PC-9 (cell line): ENCODE measurements at regions not wholly inside any gene's neighbourhood (a gene's known extent, or its start where the extent isn't known, plus 50 kb on each side); places are given as distances from the start of the nearest gene placed in this dataset.

Experiments
- EZH2 ChIP-seq: fragments of 200-600 bp; sonication (generic); IDR thresholded peaks from 2 replicates; pipeline ENCODE4 v1.8.0; 2017; ENCODE audit warnings: antibody characterized with exemption, low read depth
- TF ChIP-seq, protein P1 (sequence below): fragments of 200-600 bp; sonication (generic); conservative IDR thresholded peaks from 2 replicates; pipeline ENCODE4 v1.6.1; 2017; ENCODE audit warnings: mixed run types, antibody characterized with exemption, mild to moderate bottlenecking, moderate library complexity

DNA sequence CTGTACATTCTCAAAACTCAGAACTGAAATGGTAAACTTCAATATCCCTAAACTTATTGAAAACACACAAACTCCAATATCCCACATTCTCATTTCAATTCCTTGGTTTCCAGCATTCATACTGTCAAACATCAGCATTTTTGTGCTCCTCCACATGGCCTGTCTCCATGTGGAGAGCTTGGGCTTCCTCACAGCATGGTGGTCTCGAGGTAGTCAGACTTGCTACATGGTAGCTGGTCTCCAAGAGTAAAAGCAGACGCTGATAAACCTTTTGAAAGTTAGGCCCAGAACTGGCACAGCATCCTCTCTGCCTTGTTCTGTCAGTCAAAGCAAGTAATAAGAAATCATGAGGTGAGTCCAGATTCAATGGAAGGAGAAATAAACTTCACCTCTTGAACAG lies 70.5 kb downstream of the VCPKMT start:
- TF ChIP-seq, protein P1, sequence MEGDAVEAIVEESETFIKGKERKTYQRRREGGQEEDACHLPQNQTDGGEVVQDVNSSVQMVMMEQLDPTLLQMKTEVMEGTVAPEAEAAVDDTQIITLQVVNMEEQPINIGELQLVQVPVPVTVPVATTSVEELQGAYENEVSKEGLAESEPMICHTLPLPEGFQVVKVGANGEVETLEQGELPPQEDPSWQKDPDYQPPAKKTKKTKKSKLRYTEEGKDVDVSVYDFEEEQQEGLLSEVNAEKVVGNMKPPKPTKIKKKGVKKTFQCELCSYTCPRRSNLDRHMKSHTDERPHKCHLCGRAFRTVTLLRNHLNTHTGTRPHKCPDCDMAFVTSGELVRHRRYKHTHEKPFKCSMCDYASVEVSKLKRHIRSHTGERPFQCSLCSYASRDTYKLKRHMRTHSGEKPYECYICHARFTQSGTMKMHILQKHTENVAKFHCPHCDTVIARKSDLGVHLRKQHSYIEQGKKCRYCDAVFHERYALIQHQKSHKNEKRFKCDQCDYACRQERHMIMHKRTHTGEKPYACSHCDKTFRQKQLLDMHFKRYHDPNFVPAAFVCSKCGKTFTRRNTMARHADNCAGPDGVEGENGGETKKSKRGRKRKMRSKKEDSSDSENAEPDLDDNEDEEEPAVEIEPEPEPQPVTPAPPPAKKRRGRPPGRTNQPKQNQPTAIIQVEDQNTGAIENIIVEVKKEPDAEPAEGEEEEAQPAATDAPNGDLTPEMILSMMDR: no peak
- no peak for TF ChIP-seq EZH2
